Cardiac fibroblast (primary cell): ENCODE measurements at regions not wholly inside any gene's neighbourhood (a gene's known extent, or its start where the extent isn't known, plus 50 kb on each side); places are given as distances from the start of the nearest gene placed in this dataset.
A peak's percentile ranks its signal among the peaks of the same experiment; 100 is the strongest.

Source experiments
- DNase-seq, 2 donors: peaks; one replicate each; pipeline versions ENCODE4 v3.0.0 to v3.0.0-alpha.2; 2010; ENCODE audit warnings: low read depth in 2 of 2
- H3K4me3 ChIP-seq, 2 donors: replicated peaks in 1 of 2; 1 replicate in 1 of 2; 2 replicates in 1 of 2; pipeline ENCODE4 v1.5.1; 2011; ENCODE audit warnings: low read depth in 2 of 2, low read length in 2 of 2, mild to moderate bottlenecking in 2 of 2, moderate library complexity in 1 of 2
- TF ChIP-seq, protein P1 (sequence below): IDR thresholded peaks from one replicate; pipeline ENCODE4 v1.5.1; 2011; ENCODE audit warnings: low read depth, mild to moderate bottlenecking, low read length, inconsistent platforms

DNA sequence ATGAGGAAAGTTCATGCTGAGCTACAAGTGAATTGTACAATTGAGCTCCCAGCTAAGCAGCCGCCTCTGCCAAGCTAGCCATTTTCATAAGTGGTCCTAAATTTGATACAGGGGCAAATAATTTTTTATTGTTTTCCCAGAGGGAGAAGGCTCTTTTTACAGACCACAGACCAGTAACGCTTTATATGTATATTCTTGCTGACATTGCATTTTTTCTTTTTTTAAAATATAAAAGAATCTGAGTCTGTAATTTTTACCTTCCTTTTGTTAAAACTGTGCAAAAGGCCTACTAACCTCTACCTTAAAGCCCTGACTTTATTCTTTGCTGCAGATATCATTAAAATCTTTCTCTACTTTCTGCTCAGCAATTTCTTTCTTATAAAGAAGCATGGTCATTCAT is 501.2 kb upstream of the INTU start:
- H3K4me3 ChIP-seq: no peak overlapping the region
- DNase-seq: no peak
- TF ChIP-seq, protein P1, sequence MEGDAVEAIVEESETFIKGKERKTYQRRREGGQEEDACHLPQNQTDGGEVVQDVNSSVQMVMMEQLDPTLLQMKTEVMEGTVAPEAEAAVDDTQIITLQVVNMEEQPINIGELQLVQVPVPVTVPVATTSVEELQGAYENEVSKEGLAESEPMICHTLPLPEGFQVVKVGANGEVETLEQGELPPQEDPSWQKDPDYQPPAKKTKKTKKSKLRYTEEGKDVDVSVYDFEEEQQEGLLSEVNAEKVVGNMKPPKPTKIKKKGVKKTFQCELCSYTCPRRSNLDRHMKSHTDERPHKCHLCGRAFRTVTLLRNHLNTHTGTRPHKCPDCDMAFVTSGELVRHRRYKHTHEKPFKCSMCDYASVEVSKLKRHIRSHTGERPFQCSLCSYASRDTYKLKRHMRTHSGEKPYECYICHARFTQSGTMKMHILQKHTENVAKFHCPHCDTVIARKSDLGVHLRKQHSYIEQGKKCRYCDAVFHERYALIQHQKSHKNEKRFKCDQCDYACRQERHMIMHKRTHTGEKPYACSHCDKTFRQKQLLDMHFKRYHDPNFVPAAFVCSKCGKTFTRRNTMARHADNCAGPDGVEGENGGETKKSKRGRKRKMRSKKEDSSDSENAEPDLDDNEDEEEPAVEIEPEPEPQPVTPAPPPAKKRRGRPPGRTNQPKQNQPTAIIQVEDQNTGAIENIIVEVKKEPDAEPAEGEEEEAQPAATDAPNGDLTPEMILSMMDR: no peak

- DNase-seq: no peak
- TF ChIP-seq, protein P1: no peak
- no peak overlapping the region for H3K4me3 ChIP-seq
Observed at GRCh38 chr4:127134490-127134889, 498.3 kb upstream of the INTU start.

GRCh38 chr4:127138586-127138985 is 494.2 kb upstream of the INTU start:
- H3K4me3 ChIP-seq: no peak overlapping the region
- TF ChIP-seq, protein P1: no peak
- peak in 1 of 2 donors; percentile 36 for DNase-seq

GRCh38 chr4:127139788-127140286 is 492.9 kb upstream of the INTU start:
- TF ChIP-seq, protein P1: no peak
- no peak for DNase-seq
- H3K4me3 ChIP-seq: no peak overlapping the region

DNA sequence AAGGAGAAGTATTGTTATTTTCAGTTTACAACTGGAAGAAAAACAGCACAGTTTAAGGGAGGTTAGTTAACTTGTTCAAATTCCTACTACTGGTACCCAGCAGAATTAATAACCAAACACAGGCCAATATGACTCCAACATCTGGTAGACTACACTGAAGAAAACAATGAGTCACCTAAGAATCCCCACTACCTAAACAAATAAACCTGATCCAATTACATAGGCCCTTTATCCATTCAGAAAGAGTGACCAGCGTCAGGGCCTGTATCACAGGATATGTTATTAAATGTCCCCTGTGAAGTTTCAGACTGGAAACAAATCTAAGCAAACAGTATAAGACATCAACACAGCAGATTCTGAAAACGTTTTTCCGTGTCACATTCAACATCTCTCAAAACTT is 492.5 kb upstream of the INTU start:
- no peak overlapping the region for H3K4me3 ChIP-seq
- TF ChIP-seq, protein P1: no peak
- peak in 1 of 2 donors; percentile 42 for DNase-seq

DNA sequence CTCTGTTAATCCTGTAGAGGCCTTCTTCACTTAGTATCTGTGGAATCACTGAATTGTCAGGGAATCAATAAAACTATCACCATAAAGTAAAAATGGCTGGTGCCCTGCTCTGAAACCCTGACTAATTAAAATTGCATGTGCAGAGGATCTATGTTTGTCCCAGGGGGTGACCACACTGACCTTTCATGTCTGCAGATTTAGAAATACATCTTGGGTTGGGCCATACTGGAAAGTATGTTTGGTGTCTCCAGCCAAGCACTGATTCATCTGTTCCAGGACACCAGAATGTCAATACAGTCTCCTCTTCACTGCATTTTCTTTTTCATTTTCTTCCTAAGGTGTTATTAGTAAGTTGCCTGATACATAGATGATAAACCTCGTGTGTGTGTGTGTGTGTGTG is 490.9 kb upstream of the INTU start:
- peak; percentile 42 to 68 for DNase-seq
- TF ChIP-seq, protein P1: no peak
- H3K4me3 ChIP-seq: no peak overlapping the region
